Transverse colon (tissue), 4 donors: ENCODE measurements at regions not wholly inside any gene's neighbourhood (a gene's known extent, or its start where the extent isn't known, plus 50 kb on each side); places are given as distances from the start of the nearest gene placed in this dataset.

ENCODE experiments used
- DNase-seq: peaks from one replicate; pipeline ENCODE4 v3.0.0-alpha.2; 2019
- H3K27ac ChIP-seq, 4 donors: fragments of 200-600 bp; sonication (generic); 2 replicates each; pipeline ENCODE4 v1.5.1; 2016 to 2018; ENCODE audit warnings: inconsistent platforms in 4 of 4
- H3K27me3 ChIP-seq: fragments of 200-600 bp; sonication (generic); 2 replicates; pipeline ENCODE4 v1.5.1; 2017; ENCODE audit warnings: inconsistent platforms
- H3K36me3 ChIP-seq, 4 donors: fragments of 200-600 bp; sonication (generic); 2 replicates each; pipeline ENCODE4 v1.5.1; 2017 to 2019; ENCODE audit warnings: inconsistent platforms in 4 of 4
- H3K4me1 ChIP-seq, 4 donors: fragments of 200-600 bp; sonication (generic); 2 replicates each; pipeline ENCODE4 v1.5.1; 2017 to 2020; ENCODE audit warnings: inconsistent platforms in 4 of 4
- H3K4me3 ChIP-seq, 4 donors: fragments of 200-600 bp; sonication (generic); 1 replicate in 1 of 4; 2 replicates in 3 of 4; pipeline versions ENCODE4 v1.5.1 to v1.6.1; 2017 to 2019; ENCODE audit warnings: inconsistent platforms in 4 of 4
- H3K9me3 ChIP-seq, 2 donors: fragments of 200-600 bp; sonication (generic); 2 replicates each; pipeline ENCODE4 v1.5.1; 2017 to 2019; ENCODE audit warnings: inconsistent platforms in 2 of 2
- CTCF ChIP-seq, 5 experiments: fragments of 200-600 bp in 3 of 5; fragments of 450-650 bp in 2 of 5; sonication (generic) in 3 of 5; IDR thresholded peaks; 1 replicate in 2 of 5; 2 replicates in 3 of 5; pipeline ENCODE4 v1.5.1; 2016 to 2017; ENCODE audit warnings: antibody characterized with exemption in 5 of 5, inconsistent platforms in 3 of 5, mild to moderate bottlenecking in 2 of 5, moderate library complexity in 1 of 5
- EP300 ChIP-seq: sonication (generic); formaldehyde crosslinking; IDR thresholded peaks from one replicate; pipeline ENCODE4 v1.6.1; 2017; ENCODE audit warnings: antibody characterized with exemption, low read depth
- POLR2A ChIP-seq: fragments of 450-650 bp; IDR thresholded peaks from one replicate; pipeline ENCODE4 v1.6.1; 2016; ENCODE audit warnings: antibody characterized with exemption, mild to moderate bottlenecking, moderate library complexity
- POLR2AphosphoS5 ChIP-seq, 3 donors: sonication (generic); formaldehyde crosslinking; IDR thresholded peaks; one replicate each; pipeline ENCODE4 v1.6.1; 2016; ENCODE audit warnings: antibody characterized with exemption in 3 of 3
- WGBS, 2 donors: methylation state at CpG; one replicate each; pipeline ENCODE4 v1.1.5; 2018; ENCODE audit warnings: low coverage in 1 of 2; 5-methylcytosine and 5-hydroxymethylcytosine counted together
- in situ Hi-C, 4 donors: fragments of 200-750 bp; cut with MboI; loops; one replicate each; pipeline versions ENCODE4 v1.15.0 to v1.15.1; 2017; ENCODE audit warnings: low sequenced_read_pairs in 3 of 4, low pct_ligation_motif_present in 1 of 4, low pct_unique_long_range_greater_than_20kb in 1 of 4
- intact Hi-C: fragments of 100-400 bp; cut with DNase I; formaldehyde crosslinking; loops from one replicate; pipeline ENCODE4 v1.15.1; 2023; ENCODE audit warnings: low total_unique reads

- 84 to 91% methylated on average over 1 of the region's 1 CpG for WGBS, 2 donors
- intact Hi-C loops: no loop called here
- Histone ChIP-seq H3K9me3 (no peaks in the 10 kb centered on the region), H3K27ac (no peak overlapping the region), H3K27me3 (no peaks in the 10 kb centered on the region), H3K36me3 (no peaks in the 10 kb centered on the region), H3K4me1 (no peaks in the 10 kb centered on the region), H3K4me3 (no peak overlapping the region)
- TF ChIP-seq EP300 (no peak), POLR2AphosphoS5 (IDR thresholded peaks at IDR 0.05) (no peak), POLR2A (no peak), CTCF (IDR thresholded peaks at IDR 0.05) (no peak)
- in situ Hi-C loops: no loop called here
- no peak for DNase-seq
Measured at GRCh38 chr4:177986236-177986635, 544.0 kb upstream of the AGA start.

DNA sequence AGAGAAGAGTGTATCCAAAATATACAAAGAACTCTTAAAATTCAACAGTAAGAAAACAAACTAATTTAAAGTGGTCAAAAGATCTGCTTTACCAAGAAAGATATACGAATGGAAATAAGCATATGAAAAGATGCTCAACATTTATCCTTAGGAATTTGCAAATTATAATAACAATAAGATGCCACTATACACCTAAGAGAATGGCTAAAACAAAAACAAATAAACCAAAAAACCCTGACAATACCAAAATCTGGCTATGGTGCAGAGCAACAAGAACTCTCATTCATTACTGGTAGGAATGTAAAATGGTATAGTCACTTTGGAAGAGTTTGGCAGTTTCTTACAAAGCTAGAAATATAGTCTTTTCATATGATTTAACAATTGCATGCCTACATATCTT lies 545.7 kb upstream of the AGA start:
- Histone ChIP-seq H3K36me3 (no peaks in the 10 kb centered on the region), H3K4me3 (no peak overlapping the region), H3K27me3 (no peaks in the 10 kb centered on the region), H3K9me3 (no peaks in the 10 kb centered on the region), H3K4me1 (no peaks in the 10 kb centered on the region), H3K27ac (no peak overlapping the region)
- 71 to 83% methylated on average over 1 of the region's 1 CpG for WGBS, 2 donors
- intact Hi-C loops (no loop called here), in situ Hi-C loops (no loop called here)
- TF ChIP-seq POLR2AphosphoS5 (IDR thresholded peaks at IDR 0.05) (no peak), EP300 (no peak), POLR2A (no peak), CTCF (IDR thresholded peaks at IDR 0.05) (no peak)
- no peak for DNase-seq

GRCh38 chr4:177989503-177990201 lies 547.4 kb upstream of the AGA start:
- in situ Hi-C loops (no loop called here), intact Hi-C loops (no loop called here)
- no peak overlapping the region for H3K27ac ChIP-seq
- 58 to 65% methylated on average over 4 of the region's 4 CpGs for WGBS, 2 donors
- no peak for DNase-seq
- no peaks in the 10 kb centered on the region for H3K4me1 ChIP-seq
- TF ChIP-seq POLR2A: no peak
- no peak for TF ChIP-seq EP300
- no peak for TF ChIP-seq CTCF (IDR thresholded peaks at IDR 0.05)
- TF ChIP-seq POLR2AphosphoS5 (IDR thresholded peaks at IDR 0.05): no peak
- no peak overlapping the region for H3K4me3 ChIP-seq
- no peaks in the 10 kb centered on the region for H3K27me3 ChIP-seq
- no peaks in the 10 kb centered on the region for H3K9me3 ChIP-seq
- H3K36me3 ChIP-seq: no peaks in the 10 kb centered on the region

DNA sequence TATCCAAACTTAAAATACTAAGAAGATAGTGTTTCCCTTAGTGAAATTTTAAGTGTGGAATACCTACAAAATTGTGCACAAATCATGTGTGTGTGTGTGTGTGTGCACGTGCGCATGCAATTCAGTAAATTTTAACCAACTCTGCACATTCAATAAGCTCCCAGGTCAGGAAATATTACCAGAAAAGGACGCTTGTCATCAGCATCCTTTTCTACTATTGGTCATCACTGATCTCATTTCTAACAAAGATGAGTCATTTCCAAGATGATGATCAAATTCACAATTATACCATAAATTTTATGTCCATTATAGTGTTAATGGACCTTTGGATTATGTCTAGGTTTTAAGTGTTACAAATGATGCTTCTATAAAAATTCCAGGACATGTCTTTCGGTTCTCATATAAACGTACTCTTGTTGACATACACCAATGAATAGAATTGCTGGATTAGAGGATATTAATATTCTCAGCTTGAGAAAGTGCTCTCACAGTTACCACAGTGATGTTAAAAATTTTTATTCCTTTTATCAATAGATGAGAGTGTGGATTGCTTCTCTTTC lies 560.9 kb upstream of the AGA start:
- intact Hi-C loops (no loop called here), in situ Hi-C loops (no loop called here)

More for the DNA sequence above, 560.9 kb upstream of the AGA start:
- no peaks in the 10 kb centered on the region for H3K36me3 ChIP-seq
- H3K4me3 ChIP-seq: no peak overlapping the region
- no peaks in the 10 kb centered on the region for H3K4me1 ChIP-seq
- H3K27me3 ChIP-seq: no peaks in the 10 kb centered on the region
- DNase-seq: no peak
- H3K9me3 ChIP-seq: peaks cover 6 to 7% of the 10 kb centered on the region in 2 donors
- no peak for TF ChIP-seq EP300
- no peak for TF ChIP-seq POLR2A
- TF ChIP-seq POLR2AphosphoS5 (IDR thresholded peaks at IDR 0.05): no peak
- no peak for TF ChIP-seq CTCF (IDR thresholded peaks at IDR 0.05)
- no peak overlapping the region for H3K27ac ChIP-seq
- WGBS, 2 donors: 73 to 84% methylated on average over 5 of the region's 5 CpGs
